Epidermal melanocyte (primary cell): ENCODE measurements at regions not wholly inside any gene's neighbourhood (a gene's known extent, or its start where the extent isn't known, plus 50 kb on each side); places are given as distances from the start of the nearest gene placed in this dataset.
A peak's percentile ranks its signal among the peaks of the same experiment; 100 is the strongest.

ENCODE experiments used
- DNase-seq: peaks from one replicate; pipeline ENCODE4 v3.0.0; 2011; ENCODE audit warnings: low spot score; ENCODE audit not compliant: insufficient read length

DNA sequence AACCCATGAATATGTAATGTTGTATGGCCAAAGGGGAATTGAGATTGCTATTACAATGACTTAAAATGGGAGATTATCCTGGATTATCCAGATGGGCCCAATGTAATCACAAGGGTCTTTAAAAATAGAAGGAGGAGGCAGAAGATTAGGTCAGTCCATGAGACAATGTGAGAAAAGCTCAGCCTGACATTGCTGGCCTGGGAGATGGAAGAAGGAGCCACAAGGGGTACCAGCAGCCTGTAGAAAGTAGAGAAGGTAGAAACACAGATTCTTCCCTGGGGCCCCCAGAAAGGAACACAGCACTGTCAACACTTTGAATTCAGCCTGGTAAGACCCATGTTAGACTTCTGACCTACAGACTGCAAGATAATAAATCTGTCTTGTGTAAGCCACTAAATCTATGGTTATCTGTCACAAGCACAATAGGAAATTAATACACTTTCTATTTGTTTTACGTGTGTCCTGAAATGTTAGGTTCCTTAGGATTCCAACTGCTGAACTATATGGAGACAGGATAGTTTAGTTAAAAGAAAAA lies 132.9 kb upstream of the SERP2 start:
- no peak for DNase-seq

DNA sequence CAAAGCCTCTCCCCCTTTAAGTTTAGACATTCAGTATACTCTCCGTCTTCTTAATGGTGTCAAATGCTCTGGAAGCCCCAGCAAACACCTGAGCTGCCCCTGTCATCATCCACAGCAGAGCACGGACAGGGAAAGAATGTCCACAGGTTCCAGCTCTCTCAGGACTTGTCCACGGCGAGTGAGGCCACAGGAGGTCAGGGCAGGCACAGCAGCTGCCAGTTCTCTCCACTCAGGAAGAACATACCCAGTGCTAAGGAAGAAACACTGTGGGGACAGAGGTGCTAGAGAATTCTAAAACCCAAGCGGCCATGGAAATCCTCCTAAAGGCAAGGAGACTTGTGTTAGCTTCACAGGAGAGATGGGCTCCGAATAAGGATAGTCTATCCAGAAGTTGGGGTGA lies 132.0 kb upstream of the SERP2 start:
- DNase-seq = no peak

DNA sequence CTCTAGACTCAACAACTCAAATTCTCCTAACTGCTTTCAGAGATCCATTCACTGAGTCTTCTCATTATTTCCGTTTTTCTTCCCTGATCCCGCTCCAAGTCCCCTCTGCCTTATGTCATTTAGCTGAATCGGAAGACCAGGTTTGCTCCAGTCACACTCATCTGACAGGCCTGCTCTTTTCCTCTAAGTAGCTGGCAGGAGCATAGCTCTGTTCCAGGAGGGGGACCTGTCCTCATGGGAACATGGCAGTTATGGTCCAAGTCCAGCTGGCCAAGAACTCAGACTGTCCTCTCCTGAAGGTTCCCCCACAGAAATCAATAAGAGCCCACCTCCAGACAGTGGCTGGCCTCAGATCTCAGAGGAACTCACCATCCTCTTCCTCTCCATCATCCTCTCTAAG lies 130.9 kb upstream of the SERP2 start:
- DNase-seq = no peak

DNA sequence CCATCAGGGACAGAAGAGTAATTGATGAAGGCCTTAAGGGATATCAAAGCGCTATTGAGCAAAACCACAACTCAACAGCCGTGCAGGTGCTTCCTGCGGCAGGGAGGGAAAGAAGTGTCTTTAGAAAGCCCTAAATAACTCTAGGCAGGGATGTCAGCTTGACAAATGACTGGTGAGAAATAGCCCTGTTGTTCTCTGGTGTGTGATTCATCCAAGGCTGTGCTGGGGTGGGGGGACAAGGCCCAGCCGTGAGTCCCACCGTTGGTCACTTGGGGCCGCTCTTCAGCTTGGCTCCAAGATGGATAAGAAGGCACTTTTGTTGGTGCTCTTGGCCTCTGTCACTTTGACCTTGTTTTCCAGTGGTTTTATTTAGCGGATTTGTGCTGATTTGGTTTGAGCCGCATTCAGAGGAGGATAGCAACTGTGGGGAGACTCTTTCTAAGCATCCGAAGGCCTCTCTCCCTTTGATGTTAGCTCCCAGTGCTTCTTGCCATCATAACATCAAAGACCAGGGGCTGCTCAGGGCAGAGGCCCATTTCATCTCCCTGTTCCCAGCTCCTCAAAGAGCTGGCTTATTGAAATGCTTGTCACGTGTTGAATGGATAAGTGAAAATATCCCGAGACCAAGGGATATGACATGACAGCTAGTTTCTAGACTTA lies 130.3 kb upstream of the SERP2 start:
- DNase-seq = no peak

DNA sequence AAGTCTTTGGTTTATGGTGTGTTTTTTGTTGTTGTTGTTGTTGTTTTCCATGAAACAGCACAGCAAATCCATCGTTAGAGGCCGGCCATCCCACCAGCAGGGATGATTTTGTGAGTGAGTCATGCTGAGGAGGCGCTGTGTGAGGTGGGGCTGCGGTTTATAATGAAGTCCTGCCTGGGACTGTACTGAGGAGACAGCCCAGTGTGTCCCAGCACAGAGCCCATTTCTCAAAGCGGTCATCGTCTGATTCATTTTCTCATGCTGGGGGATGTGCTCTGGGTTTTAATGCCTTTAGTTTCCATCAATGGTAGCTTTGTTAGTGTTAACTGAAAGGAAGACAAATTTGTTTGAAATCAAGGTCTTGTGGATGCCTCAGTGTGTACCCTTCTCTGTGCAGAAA lies 129.3 kb upstream of the SERP2 start:
- DNase-seq = peak; percentile 35

DNA sequence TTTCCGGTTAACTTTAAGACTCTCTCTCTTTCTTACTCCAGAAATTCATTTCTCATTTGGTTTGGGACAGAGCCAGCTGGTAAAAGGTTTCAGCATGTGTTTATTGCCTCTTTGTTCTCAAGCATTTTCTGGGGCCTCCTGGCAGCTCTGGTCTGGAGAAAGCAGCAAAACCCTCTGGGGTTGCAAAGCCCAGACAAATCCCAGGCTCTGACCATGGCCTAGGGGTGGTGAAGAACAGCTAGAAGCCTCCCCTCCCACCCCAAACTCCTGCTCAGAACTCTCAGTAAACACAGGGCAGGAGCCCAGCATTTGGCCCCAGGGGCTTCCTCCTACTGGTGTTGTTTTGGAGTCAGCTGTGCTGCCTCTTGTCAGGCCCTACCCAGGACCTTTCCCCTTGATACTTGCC lies 124.2 kb upstream of the SERP2 start:
- DNase-seq = peak; percentile 76

DNA sequence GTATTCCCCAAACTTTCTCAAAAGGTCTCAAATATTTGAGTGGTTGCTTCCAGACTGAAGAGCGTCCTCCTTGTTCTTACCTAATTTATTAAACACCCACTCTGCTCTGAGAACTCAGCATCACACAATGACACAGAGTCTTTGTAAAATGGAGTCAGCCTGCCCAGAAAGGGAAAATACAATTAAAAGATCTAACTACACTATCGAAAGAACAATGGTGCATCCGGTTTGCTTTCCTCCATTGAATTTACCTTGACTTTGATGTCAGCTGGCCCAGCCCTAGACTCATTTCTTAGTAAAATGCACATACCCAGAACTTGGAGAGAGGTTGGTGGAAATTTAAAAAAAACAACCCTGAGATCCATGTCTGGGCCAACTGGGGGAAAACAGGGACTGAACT lies 120.7 kb upstream of the SERP2 start:
- no peak for DNase-seq

DNA sequence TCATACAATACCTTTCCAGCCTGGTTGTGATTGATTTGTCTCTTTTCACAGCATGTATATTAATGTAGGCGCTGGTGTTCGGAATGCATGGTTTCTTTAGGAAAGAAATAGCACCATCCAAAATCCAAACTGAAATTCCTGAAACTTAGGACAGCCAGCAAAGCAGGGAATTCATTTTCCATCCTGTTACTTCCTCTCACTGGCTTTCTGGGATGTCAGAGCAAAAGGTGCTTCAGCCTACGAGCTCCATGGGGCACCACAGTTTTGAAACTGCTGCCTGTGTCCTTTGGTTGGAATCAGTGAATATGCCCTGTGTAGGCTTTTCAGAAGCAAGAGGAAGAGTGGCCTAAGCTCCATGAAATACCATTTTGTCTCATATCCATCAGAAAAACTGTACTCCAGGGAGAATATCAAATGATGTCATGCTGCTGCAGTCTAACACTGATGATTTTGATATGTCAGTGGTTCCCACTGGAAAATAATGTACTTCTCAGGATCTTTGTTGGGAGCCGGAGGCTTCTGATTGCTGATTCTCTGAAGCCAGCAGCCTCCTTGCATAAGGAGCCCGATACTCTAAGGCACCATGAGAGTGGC lies 117.8 kb upstream of the SERP2 start:
- no peak for DNase-seq

DNA sequence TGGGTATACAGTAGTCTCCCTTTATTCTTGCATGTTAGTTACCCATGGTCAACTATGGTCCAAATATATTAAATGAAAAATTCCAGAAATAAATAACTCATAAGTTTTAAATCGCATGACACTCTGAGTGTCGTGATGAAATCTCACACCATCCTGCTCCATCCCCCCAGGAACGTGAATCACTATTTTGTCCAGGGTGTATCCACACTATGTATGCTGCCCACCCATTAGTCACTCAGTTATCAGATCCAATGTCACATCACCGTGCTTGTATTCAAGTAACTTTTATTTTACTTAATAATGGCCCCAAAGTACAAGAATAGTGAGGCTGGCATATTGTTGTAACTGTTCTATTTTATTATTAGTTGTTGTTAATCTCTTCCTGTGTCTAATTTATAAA lies 115.8 kb upstream of the SERP2 start:
- no peak for DNase-seq

DNA sequence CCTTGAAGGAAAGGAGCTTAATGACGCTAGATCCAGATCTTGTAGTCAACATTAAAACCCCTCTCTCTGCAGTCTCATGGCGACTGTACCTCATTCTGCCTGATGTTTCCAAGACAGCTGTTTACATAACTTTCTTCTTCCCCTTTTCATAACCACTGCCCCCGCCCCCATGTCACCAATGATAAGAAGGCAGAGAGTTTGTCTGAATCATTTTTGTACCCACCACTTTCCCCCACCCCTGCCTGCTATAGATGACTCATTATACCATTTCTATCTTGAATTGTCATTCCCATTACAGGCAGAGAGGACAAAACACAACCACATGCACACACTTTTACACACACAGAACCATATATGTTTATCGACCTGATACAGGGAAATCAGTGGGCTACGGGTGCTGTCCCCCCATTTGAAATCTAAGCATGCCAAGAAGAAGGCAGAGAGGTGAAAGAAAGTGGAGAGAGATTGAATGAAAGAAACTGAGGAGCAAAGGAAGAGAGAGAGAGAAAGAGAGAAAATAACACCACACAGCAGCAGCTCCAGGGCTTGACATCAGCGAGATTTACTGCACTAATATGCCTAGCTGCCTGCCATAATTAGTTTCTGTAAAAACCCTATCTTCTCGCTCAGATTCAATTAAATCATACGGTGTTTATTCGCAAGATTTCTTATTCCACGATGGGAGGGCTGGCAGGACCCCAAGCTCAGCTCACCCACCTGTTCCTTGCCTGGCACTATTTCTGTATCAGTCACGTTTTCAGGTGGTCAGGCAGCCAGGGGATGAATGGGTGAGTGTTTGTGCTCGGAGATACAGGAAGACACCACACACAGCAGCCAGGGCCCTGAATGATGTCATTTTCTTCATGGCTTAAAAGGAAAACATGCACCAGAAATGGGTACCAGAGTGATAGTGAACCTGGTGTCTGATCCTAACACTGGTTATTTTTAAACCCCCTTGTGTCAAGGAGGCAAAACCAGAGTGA lies 114.3 kb upstream of the SERP2 start:
- DNase-seq = no peak

DNA sequence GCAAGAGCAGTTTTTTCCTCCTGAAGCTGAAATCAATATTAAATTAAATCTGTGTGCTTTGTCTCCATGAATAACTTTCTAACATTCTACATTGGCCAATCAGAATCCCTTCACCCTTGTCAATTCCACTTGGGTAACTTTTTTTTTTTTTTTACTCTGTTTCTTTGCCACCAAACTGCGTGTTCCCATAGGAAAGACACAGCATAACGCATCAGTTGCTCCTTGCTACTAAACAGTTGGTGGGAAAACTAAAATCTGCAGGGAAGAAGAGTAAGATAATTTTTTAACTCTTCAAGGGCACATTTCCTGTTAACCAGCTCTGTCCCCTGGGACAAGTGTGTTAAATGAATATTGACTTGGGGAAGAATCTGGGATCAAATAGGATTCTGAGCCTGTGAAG lies 113.3 kb upstream of the SERP2 start:
- no peak for DNase-seq

DNA sequence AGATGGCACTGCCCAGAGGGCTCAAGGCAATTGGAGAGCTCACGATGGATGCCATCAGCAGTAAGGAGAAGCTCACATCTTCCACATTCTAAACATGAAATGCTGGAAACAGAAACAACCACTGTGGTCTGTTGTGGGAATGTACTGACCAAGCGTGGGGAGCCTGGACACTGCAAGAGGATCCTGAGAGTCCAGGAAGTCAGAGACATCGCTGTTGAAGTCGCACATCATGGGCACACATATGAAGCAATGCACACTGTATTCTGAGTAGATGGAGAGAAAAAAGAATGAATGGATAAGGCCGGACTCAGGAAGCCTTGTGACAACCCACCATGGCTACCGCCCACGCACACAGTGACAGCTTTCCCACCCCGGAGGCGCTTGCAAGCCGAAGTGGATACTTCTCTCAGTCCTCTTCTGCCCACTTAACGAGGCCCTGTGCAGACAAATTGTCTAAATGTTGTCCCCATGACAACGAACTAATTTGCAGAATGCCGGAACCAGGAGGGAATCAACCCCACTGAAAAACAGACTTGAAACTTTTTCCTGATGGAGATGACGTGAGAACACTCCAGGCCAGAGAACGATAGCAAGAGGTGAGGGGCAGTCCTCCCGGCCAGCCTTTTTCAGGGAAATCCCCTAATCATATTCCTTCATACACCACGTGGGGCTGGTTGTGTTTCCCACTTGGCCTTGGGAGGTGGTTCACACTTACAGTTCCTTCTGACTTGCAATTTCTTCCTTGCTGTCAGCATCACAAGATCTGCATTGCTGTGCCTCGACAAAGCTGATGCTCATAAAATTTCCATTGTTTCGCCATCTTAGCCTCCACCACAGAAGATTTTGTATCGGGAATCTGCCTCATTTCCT lies 109.6 kb upstream of the SERP2 start:
- DNase-seq = no peak

DNA sequence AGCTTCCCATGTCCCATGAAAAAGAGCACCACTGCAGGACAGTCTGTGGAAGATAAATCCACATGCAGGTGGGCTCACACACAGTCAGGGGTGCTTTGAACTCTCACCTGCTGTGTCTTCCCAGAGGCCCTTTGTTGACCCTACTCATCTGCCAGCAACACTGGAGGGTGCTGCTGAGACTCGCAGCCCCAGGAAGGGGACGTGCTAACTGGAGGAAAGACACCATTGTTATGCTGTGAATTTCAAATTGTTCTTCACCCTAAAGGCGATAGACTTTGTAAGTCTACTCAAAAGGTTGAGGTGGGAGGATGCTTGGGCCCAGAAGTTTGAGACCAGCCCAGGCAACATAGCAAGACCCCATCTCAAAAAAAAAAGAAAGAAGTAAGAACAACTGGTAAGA lies 107.3 kb upstream of the SERP2 start:
- no peak for DNase-seq

DNA sequence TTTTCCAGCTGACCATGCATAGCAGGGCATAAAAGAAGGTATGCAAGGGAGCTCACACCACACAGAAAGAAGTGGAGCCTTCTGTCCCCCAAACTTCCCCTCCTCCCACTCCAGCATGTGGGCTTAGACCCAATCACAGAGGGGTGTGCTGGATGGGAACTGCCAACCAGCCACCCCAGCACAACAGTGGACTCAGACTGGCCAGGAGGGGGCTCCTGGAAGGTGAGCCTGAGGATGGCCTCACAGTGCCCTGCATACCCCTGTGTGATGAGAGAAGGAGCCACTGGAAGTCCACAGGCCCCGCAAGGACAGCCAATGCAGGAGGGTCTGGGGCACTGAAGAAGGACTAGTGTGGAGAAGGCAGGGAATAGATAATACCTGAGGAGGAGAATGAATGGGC lies 106.9 kb upstream of the SERP2 start:
- no peak for DNase-seq

DNA sequence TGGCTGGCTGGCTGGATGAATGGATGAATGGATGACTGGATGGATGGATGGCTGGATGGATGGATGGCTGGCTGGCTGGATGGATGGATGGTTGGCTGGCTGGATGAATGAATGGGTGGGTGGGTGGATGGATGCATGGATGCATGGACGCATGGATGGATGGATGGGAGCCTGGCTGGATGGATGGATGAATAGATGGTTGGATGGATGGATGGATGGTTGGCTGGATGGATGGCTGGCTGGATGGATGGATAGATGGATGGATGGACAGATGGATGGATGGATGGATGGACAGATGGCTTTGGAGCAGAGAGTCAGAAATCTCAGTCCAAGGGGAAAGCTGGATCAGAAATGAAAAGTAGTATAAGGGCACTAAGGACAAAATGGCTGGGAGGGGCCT lies 106.4 kb upstream of the SERP2 start:
- no peak for DNase-seq

DNA sequence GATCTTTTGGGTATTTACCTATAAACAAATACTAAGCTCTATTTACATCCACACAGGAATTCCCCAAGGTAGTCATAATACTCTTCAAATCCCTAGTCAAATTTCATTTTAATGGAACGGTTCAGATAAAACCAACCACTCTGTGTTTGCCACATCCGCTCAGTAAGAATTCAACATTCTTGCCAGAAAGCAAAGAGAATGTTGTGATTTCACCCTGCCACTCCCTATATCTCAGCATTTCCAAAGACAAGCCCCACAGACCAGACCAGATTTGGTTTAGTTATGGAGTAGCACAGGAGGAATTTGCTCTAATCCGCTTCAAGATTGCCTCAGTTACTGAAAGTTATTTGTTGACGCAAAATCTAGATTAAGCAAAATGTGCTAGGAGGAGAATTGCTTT lies 105.6 kb upstream of the SERP2 start:
- DNase-seq = no peak

DNA sequence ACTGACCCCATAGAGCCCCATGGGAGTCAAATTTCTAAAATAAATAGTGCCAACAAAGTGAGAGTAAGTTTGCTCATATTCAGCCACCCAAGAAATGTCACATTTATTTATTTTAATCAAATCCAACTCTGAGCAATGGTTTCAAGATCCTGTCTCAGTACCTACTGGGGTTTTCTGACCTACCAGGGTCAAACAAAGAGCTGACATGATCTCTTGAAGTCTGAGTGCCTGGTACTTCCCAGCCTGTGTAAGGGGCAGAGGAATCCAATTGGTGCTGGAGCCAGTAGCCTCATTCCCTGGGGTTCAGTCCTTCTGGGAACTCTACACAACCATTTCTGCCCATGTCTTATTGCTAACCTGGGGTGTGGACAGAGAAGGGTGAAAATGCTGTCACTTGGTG lies 104.6 kb upstream of the SERP2 start:
- DNase-seq = no peak

DNA sequence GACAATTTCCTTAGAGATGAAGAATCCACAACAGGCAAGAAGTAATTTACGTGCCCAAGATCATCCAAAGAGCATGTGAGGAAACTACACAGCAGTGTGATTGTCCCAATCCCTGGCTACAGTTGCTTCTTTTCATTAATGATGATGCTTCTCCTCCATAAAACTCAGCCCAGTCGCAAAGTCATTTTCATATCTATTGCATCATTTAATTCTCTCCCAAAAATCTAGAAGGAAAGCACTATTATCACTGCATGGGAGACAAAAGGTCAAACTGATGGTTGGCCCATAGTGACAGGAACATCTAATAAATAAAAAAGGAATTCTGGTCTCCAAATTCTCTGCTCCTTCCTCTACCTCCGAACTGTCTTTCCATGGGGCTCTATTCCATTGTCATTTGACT lies 103.5 kb upstream of the SERP2 start:
- DNase-seq = no peak

DNA sequence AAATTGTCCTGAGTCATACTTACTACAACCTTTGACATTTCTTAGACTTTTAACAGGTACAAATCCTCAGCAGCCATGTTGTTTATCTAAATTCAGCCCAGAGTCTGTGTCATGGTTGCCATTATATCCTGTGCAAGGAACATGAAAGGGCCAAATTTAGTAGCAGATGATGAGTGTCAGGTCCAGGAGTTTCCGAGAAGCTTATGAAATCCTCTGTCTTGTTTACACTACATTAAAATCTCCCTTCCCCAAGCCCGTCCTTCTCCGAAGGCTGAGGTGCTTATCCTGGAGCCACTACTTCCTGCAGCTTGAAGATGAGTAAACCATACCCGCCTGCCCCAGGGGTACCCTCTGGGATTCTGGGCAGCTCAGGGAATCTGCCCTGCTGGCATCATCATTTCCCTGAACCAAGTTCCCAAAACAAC lies 102.6 kb upstream of the SERP2 start:
- no peak for DNase-seq

DNA sequence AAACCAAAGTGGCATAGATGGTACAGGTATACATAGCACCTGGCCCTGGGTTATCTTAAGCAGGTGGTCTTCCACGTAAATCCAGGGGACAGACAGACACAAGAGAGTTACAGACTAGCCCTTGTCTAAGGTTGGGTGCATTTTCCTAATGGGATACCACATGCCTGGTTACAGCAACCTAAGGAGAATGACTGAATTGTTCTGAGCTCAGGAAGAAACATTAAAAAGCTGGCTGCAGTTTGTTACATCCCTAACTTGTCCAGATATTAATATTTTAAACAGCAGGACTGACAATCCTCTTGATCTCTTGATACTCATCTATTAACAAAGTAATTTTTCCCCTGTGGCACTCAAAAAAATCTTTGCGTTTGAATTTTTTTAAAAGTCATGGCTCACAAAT lies 102.2 kb upstream of the SERP2 start:
- DNase-seq = no peak

DNA sequence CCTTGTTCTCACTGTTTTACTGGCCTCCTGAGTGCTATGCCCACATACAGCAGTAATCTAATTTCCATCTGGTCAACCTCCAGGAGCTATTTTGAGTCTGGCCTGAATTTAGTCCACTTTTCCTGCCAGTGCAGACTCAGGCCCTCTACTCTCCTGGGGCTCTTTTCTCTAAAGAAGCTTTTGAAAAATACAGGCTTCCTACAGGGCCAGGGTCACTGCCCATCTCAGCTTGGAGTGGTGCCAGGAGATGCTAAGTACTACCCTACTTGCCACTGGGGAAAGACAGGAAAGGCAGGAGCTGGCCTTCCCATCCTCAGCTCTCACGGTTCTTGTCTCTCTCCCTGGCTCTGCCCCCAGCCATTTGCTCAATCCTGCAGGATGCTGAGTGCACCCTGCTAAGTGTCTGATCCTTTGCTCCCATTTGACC lies 101.7 kb upstream of the SERP2 start:
- no peak for DNase-seq
